H1 (cell line): ENCODE measurements at regions not wholly inside any gene's neighbourhood (a gene's known extent, or its start where the extent isn't known, plus 50 kb on each side); places are given as distances from the start of the nearest gene placed in this dataset.

Source experiments
- FOSL1 ChIP-seq: IDR thresholded peaks from 2 replicates; pipeline ENCODE4 v1.6.1; 2011; ENCODE audit warnings: mild to moderate bottlenecking, low read depth, low read length, moderate library complexity; ENCODE audit not compliant: insufficient read depth
- NANOG ChIP-seq: IDR thresholded peaks from 2 replicates; pipeline ENCODE4 v1.6.1; 2011; ENCODE audit warnings: low read length, low read depth, mild to moderate bottlenecking, inconsistent platforms; ENCODE audit not compliant: insufficient read depth, poor library complexity, severe bottlenecking
- TF ChIP-seq, protein P1 (sequence below): fragments of 300-600 bp; sonication (generic); IDR thresholded peaks from 2 replicates; pipeline ENCODE4 v1.7.1; 2012; ENCODE audit warnings: low read length, moderate library complexity, mild to moderate bottlenecking, inconsistent platforms; ENCODE audit not compliant: insufficient replicate concordance

DNA sequence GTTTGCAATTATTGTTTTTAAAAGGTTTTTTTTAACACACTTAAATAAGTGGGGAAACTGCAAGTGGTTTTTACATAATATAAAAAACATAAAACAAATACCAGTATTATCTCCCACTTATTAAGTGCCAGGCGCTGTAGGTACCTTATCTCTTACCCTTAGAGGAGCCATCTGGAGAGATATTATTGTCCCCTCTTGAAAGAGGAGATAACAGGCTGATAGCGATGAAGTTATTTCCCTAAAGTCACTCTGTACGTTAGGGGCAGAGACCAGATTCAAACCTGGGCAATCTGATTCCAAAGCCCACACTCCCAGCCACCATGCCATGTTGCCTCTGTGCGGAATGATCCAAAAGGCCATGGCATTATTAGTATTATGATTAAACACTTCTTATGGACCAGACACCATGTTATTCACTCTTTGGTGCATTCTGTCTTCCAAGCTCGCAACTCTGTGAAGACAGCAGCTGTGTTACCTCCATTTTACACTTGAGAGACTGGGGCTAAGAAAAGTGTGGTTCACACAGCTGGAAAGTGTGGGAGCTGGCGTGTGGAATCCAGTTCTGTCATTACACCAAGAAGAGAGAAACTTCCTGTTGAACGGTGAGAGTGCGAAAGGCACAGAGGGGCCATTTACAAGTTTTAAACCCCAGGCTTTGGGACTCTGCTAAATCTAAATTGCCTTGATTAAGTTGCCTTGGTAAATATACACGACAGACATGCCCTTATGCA lies 79.9 kb upstream of the MITF start (continued):
- TF ChIP-seq, protein P1, sequence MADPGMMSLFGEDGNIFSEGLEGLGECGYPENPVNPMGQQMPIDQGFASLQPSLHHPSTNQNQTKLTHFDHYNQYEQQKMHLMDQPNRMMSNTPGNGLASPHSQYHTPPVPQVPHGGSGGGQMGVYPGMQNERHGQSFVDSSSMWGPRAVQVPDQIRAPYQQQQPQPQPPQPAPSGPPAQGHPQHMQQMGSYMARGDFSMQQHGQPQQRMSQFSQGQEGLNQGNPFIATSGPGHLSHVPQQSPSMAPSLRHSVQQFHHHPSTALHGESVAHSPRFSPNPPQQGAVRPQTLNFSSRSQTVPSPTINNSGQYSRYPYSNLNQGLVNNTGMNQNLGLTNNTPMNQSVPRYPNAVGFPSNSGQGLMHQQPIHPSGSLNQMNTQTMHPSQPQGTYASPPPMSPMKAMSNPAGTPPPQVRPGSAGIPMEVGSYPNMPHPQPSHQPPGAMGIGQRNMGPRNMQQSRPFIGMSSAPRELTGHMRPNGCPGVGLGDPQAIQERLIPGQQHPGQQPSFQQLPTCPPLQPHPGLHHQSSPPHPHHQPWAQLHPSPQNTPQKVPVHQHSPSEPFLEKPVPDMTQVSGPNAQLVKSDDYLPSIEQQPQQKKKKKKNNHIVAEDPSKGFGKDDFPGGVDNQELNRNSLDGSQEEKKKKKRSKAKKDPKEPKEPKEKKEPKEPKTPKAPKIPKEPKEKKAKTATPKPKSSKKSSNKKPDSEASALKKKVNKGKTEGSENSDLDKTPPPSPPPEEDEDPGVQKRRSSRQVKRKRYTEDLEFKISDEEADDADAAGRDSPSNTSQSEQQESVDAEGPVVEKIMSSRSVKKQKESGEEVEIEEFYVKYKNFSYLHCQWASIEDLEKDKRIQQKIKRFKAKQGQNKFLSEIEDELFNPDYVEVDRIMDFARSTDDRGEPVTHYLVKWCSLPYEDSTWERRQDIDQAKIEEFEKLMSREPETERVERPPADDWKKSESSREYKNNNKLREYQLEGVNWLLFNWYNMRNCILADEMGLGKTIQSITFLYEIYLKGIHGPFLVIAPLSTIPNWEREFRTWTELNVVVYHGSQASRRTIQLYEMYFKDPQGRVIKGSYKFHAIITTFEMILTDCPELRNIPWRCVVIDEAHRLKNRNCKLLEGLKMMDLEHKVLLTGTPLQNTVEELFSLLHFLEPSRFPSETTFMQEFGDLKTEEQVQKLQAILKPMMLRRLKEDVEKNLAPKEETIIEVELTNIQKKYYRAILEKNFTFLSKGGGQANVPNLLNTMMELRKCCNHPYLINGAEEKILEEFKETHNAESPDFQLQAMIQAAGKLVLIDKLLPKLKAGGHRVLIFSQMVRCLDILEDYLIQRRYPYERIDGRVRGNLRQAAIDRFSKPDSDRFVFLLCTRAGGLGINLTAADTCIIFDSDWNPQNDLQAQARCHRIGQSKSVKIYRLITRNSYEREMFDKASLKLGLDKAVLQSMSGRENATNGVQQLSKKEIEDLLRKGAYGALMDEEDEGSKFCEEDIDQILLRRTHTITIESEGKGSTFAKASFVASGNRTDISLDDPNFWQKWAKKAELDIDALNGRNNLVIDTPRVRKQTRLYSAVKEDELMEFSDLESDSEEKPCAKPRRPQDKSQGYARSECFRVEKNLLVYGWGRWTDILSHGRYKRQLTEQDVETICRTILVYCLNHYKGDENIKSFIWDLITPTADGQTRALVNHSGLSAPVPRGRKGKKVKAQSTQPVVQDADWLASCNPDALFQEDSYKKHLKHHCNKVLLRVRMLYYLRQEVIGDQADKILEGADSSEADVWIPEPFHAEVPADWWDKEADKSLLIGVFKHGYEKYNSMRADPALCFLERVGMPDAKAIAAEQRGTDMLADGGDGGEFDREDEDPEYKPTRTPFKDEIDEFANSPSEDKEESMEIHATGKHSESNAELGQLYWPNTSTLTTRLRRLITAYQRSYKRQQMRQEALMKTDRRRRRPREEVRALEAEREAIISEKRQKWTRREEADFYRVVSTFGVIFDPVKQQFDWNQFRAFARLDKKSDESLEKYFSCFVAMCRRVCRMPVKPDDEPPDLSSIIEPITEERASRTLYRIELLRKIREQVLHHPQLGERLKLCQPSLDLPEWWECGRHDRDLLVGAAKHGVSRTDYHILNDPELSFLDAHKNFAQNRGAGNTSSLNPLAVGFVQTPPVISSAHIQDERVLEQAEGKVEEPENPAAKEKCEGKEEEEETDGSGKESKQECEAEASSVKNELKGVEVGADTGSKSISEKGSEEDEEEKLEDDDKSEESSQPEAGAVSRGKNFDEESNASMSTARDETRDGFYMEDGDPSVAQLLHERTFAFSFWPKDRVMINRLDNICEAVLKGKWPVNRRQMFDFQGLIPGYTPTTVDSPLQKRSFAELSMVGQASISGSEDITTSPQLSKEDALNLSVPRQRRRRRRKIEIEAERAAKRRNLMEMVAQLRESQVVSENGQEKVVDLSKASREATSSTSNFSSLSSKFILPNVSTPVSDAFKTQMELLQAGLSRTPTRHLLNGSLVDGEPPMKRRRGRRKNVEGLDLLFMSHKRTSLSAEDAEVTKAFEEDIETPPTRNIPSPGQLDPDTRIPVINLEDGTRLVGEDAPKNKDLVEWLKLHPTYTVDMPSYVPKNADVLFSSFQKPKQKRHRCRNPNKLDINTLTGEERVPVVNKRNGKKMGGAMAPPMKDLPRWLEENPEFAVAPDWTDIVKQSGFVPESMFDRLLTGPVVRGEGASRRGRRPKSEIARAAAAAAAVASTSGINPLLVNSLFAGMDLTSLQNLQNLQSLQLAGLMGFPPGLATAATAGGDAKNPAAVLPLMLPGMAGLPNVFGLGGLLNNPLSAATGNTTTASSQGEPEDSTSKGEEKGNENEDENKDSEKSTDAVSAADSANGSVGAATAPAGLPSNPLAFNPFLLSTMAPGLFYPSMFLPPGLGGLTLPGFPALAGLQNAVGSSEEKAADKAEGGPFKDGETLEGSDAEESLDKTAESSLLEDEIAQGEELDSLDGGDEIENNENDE, result no peak
- TF ChIP-seq FOSL1, result no peak
- TF ChIP-seq NANOG, result no peak
- TF ChIP-seq, all 59 proteins: peak for 0
